Thyroid gland (tissue), 4 donors: ENCODE measurements at regions not wholly inside any gene's neighbourhood (a gene's known extent, or its start where the extent isn't known, plus 50 kb on each side); places are given as distances from the start of the nearest gene placed in this dataset.

Experiments used
- POLR2A ChIP-seq, 2 donors: fragments of 450-650 bp; IDR thresholded peaks; one replicate each; pipeline ENCODE4 v1.6.1; 2017; ENCODE audit warnings: antibody characterized with exemption in 2 of 2, mild to moderate bottlenecking in 2 of 2, moderate library complexity in 1 of 2
- TF ChIP-seq, protein P1 (sequence below), 6 experiments: fragments of 200-600 bp in 3 of 6; fragments of 450-650 bp in 3 of 6; sonication (generic) in 3 of 6; IDR thresholded peaks; one replicate each; pipeline ENCODE4 v1.5.1; 2016 to 2019; ENCODE audit warnings: antibody characterized with exemption in 6 of 6, mild to moderate bottlenecking in 2 of 6, inconsistent platforms in 1 of 6, moderate library complexity in 1 of 6

GRCh38 chr6:82588859-82589412, 225.3 kb downstream of the TPBG start:
- TF ChIP-seq, protein P1, sequence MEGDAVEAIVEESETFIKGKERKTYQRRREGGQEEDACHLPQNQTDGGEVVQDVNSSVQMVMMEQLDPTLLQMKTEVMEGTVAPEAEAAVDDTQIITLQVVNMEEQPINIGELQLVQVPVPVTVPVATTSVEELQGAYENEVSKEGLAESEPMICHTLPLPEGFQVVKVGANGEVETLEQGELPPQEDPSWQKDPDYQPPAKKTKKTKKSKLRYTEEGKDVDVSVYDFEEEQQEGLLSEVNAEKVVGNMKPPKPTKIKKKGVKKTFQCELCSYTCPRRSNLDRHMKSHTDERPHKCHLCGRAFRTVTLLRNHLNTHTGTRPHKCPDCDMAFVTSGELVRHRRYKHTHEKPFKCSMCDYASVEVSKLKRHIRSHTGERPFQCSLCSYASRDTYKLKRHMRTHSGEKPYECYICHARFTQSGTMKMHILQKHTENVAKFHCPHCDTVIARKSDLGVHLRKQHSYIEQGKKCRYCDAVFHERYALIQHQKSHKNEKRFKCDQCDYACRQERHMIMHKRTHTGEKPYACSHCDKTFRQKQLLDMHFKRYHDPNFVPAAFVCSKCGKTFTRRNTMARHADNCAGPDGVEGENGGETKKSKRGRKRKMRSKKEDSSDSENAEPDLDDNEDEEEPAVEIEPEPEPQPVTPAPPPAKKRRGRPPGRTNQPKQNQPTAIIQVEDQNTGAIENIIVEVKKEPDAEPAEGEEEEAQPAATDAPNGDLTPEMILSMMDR (IDR thresholded peaks at IDR 0.05), result no peak
- TF ChIP-seq POLR2A (IDR thresholded peaks at IDR 0.05), result no peak
